ENCODE measurements at regions not wholly inside any gene's neighbourhood (a gene's known extent, or its start where the extent isn't known, plus 50 kb on each side); places are given as distances from the start of the nearest gene placed in this dataset.

DNA sequence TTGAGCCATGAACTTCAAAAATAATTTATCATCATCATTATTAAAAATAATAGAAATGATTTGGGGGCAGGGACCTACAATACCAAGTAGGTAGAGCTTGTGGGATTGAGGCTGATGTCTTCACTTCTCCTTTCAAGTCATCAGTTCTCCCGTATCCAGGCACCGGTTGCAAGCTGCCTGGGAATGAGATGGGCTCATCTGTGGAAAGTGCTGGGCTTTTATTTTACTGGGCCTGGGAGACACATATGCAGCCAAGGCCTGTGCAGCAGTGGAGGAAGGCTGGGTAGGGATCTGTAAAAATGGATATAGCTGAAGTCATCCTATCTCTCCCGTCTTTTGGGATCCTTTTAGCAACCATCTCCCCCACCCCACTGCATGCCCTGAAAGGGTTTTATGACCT is 284.1 kb upstream of the CLINT1 start:
- DNase-seq = no peak
- H3K4me3 ChIP-seq = no peak overlapping the region
- WGBS, 2 donors = 77 to 87% methylated on average over 3 of the region's 3 CpGs
- no peaks in the 10 kb centered on the region for H3K4me1 ChIP-seq
- TF ChIP-seq, protein P1, sequence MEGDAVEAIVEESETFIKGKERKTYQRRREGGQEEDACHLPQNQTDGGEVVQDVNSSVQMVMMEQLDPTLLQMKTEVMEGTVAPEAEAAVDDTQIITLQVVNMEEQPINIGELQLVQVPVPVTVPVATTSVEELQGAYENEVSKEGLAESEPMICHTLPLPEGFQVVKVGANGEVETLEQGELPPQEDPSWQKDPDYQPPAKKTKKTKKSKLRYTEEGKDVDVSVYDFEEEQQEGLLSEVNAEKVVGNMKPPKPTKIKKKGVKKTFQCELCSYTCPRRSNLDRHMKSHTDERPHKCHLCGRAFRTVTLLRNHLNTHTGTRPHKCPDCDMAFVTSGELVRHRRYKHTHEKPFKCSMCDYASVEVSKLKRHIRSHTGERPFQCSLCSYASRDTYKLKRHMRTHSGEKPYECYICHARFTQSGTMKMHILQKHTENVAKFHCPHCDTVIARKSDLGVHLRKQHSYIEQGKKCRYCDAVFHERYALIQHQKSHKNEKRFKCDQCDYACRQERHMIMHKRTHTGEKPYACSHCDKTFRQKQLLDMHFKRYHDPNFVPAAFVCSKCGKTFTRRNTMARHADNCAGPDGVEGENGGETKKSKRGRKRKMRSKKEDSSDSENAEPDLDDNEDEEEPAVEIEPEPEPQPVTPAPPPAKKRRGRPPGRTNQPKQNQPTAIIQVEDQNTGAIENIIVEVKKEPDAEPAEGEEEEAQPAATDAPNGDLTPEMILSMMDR (IDR thresholded peaks at IDR 0.05) = no peak
- TF ChIP-seq POLR2A (IDR thresholded peaks at IDR 0.05) = no peak
- H3K27ac ChIP-seq = no peak overlapping the region
- no peaks in the 10 kb centered on the region for H3K36me3 ChIP-seq (ENCODE audit: low read depth, missing control alignments)
- H3K27me3 ChIP-seq = no peaks in the 10 kb centered on the region
- no peaks in the 10 kb centered on the region for H3K9me3 ChIP-seq
- intact Hi-C loops (cut with DNase I; ENCODE audit: low total_unique reads) = no loop called here

DNA sequence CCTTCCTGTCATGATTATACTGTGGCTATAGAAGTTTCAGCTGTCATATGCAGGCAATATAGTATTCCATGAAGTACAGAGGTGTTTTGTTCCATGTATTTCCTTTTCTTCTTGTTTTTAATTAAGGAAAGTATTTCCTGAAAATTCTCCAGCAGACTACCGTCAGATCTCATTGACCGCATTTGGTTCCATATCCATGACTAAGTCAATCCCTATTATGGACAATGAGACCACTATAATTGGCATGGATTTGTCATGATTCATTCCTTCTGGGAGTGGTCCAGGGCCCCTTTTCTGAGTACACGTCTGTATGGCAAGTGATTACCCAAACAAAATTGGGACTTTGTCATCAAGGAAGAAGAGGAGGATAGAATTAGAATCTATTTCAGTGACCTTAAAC is 283.2 kb upstream of the CLINT1 start:
- H3K27me3 ChIP-seq = no peaks in the 10 kb centered on the region
- no peaks in the 10 kb centered on the region for H3K36me3 ChIP-seq (ENCODE audit: low read depth, missing control alignments)
- no peak for DNase-seq
- no peak overlapping the region for H3K4me3 ChIP-seq
- no peaks in the 10 kb centered on the region for H3K9me3 ChIP-seq
- intact Hi-C loops (cut with DNase I; ENCODE audit: low total_unique reads) = no loop called here
- 76 to 87% methylated on average over 3 of the region's 3 CpGs for WGBS, 2 donors
- H3K4me1 ChIP-seq = no peaks in the 10 kb centered on the region
- no peak overlapping the region for H3K27ac ChIP-seq
- TF ChIP-seq, protein P1 (IDR thresholded peaks at IDR 0.05) = no peak
- TF ChIP-seq POLR2A (IDR thresholded peaks at IDR 0.05) = no peak

DNA sequence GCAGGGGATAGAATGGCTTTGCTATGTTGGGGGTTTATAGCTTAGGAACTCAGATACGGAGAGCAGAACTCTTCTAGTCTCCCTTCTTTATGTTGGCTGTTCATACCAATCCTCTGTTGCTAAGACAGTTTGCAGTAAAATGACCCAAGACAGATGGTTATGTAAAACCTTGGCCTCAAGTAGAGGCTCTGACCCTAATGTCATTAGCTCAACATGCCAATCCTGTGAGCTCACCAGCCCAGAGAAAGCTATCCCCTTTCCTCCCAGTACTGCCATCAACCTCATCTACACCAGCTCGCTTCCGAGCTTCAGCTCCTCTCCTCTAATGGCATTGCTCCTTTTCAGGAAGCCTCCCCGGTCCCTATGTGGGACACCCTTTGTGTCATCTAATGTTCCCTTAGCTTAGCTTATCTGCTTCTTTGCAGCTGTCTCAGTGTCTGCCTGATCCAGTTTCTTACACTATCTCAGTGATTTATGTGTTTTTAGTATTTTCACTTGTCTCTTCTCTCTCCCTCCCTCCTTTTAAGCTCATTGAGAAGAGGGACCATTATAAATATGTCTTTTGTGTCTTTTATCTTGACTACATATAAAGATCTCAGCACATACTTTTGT is 281.3 kb upstream of the CLINT1 start:
- 70 to 87% methylated on average over 4 of the region's 4 CpGs for WGBS, 2 donors
- H3K4me3 ChIP-seq = no peak overlapping the region
- no peak overlapping the region for H3K27ac ChIP-seq
- TF ChIP-seq POLR2A (IDR thresholded peaks at IDR 0.05) = no peak
- TF ChIP-seq, protein P1 (IDR thresholded peaks at IDR 0.05) = no peak
- intact Hi-C loops (cut with DNase I; ENCODE audit: low total_unique reads) = no loop called here
- H3K9me3 ChIP-seq = no peaks in the 10 kb centered on the region
- no peaks in the 10 kb centered on the region for H3K4me1 ChIP-seq
- H3K36me3 ChIP-seq (ENCODE audit: low read depth, missing control alignments) = no peaks in the 10 kb centered on the region
- DNase-seq = no peak
- no peaks in the 10 kb centered on the region for H3K27me3 ChIP-seq

DNA sequence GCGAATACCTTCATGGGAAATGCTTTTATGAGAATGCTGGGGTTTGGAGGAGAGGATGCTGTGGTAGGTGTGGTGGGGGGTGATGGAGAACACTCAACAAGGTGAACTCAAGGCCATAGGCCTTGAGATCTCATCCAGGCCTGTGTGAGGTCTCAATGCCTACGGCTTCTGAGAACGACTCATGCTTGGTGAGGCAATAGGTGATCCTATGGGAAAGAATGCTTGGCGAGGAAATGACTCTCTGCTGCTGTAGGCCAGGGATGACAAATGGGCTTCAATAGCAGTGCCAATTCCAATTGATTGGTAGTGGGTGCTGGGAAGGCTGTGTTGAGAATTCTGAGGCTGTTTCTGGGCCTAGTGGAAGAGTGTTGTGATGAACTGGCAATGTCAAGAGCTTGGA is 280.2 kb upstream of the CLINT1 start:
- no peak for DNase-seq
- Histone ChIP-seq H3K36me3 (ENCODE audit: low read depth, missing control alignments) (no peaks in the 10 kb centered on the region), H3K27ac (no peak overlapping the region), H3K9me3 (no peaks in the 10 kb centered on the region), H3K27me3 (no peaks in the 10 kb centered on the region), H3K4me3 (no peak overlapping the region), H3K4me1 (no peaks in the 10 kb centered on the region)
- WGBS, 2 donors = 87 to 94% methylated on average over 4 of the region's 4 CpGs
- intact Hi-C loops (cut with DNase I; ENCODE audit: low total_unique reads) = no loop called here
- TF ChIP-seq, protein P1 (IDR thresholded peaks at IDR 0.05) = no peak
- no peak for TF ChIP-seq POLR2A (IDR thresholded peaks at IDR 0.05)

DNA sequence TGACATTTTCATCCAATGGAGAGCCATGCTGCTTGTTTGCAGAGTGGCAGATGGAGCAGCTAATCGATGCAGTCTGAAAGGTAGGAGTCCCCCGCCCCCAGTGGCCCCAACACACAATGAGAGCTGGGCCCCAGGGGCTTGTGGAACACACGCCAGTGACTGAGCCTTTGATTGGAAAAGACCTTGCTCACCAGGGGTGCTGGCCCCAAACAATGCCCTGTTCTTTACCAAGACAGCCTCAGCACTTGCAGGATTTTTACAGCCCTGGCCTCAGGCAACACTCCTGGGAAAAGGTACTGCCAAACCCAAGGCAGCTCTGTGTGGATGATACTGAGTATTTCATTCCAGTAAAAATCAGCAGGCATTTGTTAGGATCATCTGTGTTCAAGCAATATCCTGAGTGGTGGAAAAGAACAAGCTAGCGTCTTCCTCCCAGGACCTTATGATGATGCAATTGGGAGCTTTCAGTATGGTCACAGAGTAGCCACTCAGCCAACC is 276.8 kb upstream of the CLINT1 start:
- intact Hi-C loops (cut with DNase I; ENCODE audit: low total_unique reads) = no loop called here
- Histone ChIP-seq H3K4me3 (no peak overlapping the region), H3K36me3 (ENCODE audit: low read depth, missing control alignments) (no peaks in the 10 kb centered on the region), H3K27me3 (no peaks in the 10 kb centered on the region), H3K4me1 (no peaks in the 10 kb centered on the region), H3K9me3 (no peaks in the 10 kb centered on the region), H3K27ac (no peak overlapping the region)
- 73 to 77% methylated on average over 3 to 4 of the region's 4 CpGs for WGBS, 2 donors
- DNase-seq = peak; percentile 37
- TF ChIP-seq, protein P1 (IDR thresholded peaks at IDR 0.05) = no peak
- TF ChIP-seq POLR2A (IDR thresholded peaks at IDR 0.05) = no peak
